ENCODE measurements at regions not wholly inside any gene's neighbourhood (a gene's known extent, or its start where the extent isn't known, plus 50 kb on each side); places are given as distances from the start of the nearest gene placed in this dataset.

DNA sequence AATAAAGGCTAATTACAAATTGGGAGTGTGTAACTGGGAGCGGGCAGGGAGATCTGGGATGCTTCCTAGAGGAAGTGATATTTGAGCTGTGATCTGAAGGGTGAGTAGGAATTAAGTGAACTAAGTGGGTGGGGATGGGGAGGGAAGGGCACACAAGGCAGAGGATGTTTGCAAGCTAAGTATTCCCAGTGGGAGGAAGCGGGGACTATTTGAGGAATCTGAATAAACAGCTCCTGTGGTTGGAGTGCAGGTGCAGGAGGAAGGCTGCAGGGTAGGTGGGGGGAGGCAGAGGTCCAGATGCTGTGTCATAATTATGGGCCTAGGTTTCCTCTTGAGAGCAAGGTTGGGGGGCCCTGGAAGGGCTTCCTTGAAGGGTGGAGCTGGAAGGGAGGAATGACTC lies 102.1 kb upstream of the HS3ST2 start:
- no peaks in the 10 kb centered on the region for H4K20me1 ChIP-seq (replicated peaks; ENCODE audit: control insufficient read depth, extremely low read depth, insufficient read depth, low read length)
- no peak overlapping the region for H3K4me3 ChIP-seq (replicated peaks in 1 of 3; ENCODE audit: insufficient read depth in 1 of 3, low read depth in 1 of 3, low read length in 3 of 3)
- no peaks in the 10 kb centered on the region for H3K79me2 ChIP-seq (ENCODE audit: control insufficient read depth, insufficient read depth, low read length)
- H2AFZ ChIP-seq (ENCODE audit: low read depth, low read length), result no peak overlapping the region
- no peak for FAIRE-seq
- H3K9ac ChIP-seq (replicated peaks; ENCODE audit: extremely low read depth, insufficient read depth, low read length), result no peak overlapping the region
- no peak for TF ChIP-seq EZH2 (IDR thresholded peaks at IDR 0.05; ENCODE audit: borderline replicate concordance, low read depth, low read length, severe bottlenecking)
- TF ChIP-seq GATA2 (IDR thresholded peaks at IDR 0.05; ENCODE audit: insufficient read depth, insufficient read length, low read depth, low read length), result no peak
- TF ChIP-seq MYC (IDR thresholded peaks at IDR 0.05; ENCODE audit: low read depth, low read length), result no peak
- no peak for TF ChIP-seq JUN (IDR thresholded peaks at IDR 0.05; ENCODE audit: borderline replicate concordance, insufficient read depth, insufficient read length, low read depth)
- no peak for TF ChIP-seq POLR2AphosphoS5 (IDR thresholded peaks at IDR 0.05; ENCODE audit: insufficient read depth, low read depth, low read length)
- TF ChIP-seq, protein P1, sequence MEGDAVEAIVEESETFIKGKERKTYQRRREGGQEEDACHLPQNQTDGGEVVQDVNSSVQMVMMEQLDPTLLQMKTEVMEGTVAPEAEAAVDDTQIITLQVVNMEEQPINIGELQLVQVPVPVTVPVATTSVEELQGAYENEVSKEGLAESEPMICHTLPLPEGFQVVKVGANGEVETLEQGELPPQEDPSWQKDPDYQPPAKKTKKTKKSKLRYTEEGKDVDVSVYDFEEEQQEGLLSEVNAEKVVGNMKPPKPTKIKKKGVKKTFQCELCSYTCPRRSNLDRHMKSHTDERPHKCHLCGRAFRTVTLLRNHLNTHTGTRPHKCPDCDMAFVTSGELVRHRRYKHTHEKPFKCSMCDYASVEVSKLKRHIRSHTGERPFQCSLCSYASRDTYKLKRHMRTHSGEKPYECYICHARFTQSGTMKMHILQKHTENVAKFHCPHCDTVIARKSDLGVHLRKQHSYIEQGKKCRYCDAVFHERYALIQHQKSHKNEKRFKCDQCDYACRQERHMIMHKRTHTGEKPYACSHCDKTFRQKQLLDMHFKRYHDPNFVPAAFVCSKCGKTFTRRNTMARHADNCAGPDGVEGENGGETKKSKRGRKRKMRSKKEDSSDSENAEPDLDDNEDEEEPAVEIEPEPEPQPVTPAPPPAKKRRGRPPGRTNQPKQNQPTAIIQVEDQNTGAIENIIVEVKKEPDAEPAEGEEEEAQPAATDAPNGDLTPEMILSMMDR (IDR thresholded peaks at IDR 0.05; ENCODE audit: extremely low read depth in 1 of 2, insufficient read depth in 1 of 2, low read depth in 1 of 2, low read length in 2 of 2), result no peak
- TF ChIP-seq, protein P2, sequence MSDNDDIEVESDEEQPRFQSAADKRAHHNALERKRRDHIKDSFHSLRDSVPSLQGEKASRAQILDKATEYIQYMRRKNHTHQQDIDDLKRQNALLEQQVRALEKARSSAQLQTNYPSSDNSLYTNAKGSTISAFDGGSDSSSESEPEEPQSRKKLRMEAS (IDR thresholded peaks at IDR 0.05; ENCODE audit: insufficient read depth, insufficient read length), result no peak
- TF ChIP-seq POLR2A (IDR thresholded peaks at IDR 0.05; ENCODE audit: low read depth, low read length), result no peak
- TF ChIP-seq FOS (IDR thresholded peaks at IDR 0.05; ENCODE audit: borderline replicate concordance, insufficient read depth, low read length), result no peak
- H3K36me3 ChIP-seq (ENCODE audit: control insufficient read depth in 2 of 2, extremely low read depth in 1 of 2, insufficient read depth in 2 of 2, low read length in 2 of 2), result no peaks in the 10 kb centered on the region
- no peaks in the 10 kb centered on the region for H3K9me3 ChIP-seq (replicated peaks; ENCODE audit: control insufficient read depth, insufficient read depth, low read length)
- ChIA-PET CTCF (no interaction called here), POLR2A (no interaction called here)
- no peaks in the 10 kb centered on the region for H3K27me3 ChIP-seq (ENCODE audit: control insufficient read depth in 2 of 2, insufficient read depth in 2 of 2, low read length in 2 of 2)
- dilution Hi-C loops (cut with MboI; ENCODE audit: extremely low pct_ligation_motif_present, low sequenced_read_pairs), result no loop called here
- H3K4me2 ChIP-seq (ENCODE audit: insufficient read depth, low read length), result no peak overlapping the region
- intact Hi-C loops (cut with micrococcal nuclease), result no loop called here
- H3K9me1 ChIP-seq (replicated peaks; ENCODE audit: control insufficient read depth, extremely low read depth, insufficient read depth, low read length), result no peaks in the 10 kb centered on the region
- no peaks in the 10 kb centered on the region for H3K4me1 ChIP-seq (ENCODE audit: control insufficient read depth, extremely low read depth, insufficient read depth, low read length)
- DNase-seq (ENCODE audit: low read depth, low spot score), result no peak
- no peak overlapping the region for H3K27ac ChIP-seq (ENCODE audit: insufficient read depth, low read depth, low read length)
- BruUV-seq (replicated peaks), result no TSS peak

Data from endothelial cell of umbilical vein (primary cell).